HG03097 (cell line): ENCODE measurements at regions not wholly inside any gene's neighbourhood (a gene's known extent, or its start where the extent isn't known, plus 50 kb on each side); places are given as distances from the start of the nearest gene placed in this dataset.
"Not testable (repeated sequence)": the region's sequence is repeated elsewhere in the genome, so short reads cannot be mapped to it uniquely, and the experiment has no call there.

Experiments used
- ATAC-seq: cut with Tn5 transposase; IDR thresholded peaks from one replicate; pipeline ENCODE4 v1.9.1; 2021; ENCODE audit not compliant: unreplicated experiment, low FRiP score

DNA sequence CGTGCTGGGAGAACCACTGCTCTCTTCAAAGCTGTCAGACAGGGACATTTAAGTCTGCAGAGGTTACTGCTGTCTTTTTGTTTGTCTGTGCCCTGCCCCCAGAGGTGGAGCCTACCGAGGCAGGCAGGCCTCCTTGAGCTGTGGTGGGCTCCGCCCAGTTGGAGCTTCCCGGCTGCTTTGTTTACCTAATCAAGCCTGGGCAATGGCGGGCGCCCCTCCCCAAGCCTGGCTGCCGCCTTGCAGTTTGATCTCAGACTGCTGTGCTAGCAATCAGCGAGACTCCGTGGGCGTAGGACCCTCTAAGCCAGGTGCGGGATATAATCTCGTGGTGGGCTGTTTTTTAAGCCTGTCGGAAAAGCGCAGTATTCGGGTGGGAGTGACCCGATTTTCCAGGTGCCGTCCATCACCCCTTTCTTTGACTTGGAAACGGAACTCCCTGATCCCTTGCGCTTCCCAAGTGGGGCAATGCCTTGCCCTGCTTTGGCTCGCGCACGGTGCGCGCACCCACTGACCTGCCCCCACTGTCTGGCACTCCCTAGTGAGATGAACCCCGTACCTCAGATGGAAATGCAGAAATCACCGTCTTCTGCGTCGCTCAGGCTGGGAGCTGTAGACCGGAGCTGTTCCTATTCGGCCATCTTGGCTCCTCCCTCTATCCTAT is 617.0 kb downstream of the ADCYAP1 start:
- ATAC-seq: not testable (repeated sequence)

DNA sequence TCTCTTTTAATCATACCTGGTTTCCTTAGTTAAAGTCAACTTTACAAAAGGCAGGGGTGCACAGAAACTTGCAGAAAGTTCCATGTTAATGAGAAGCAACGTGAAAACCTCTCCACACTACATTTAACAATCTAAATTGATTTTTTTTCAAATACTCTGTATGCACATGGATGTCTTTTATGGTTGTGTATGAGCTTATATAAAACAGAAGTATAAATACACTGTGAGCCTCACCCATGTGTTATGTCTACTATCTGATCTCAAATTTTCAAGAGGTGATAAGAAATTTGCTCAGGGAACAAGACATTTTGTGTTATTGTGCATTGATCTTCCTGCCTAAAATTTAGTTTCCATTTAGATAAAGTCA is 617.6 kb downstream of the ADCYAP1 start:
- ATAC-seq: no peak

DNA sequence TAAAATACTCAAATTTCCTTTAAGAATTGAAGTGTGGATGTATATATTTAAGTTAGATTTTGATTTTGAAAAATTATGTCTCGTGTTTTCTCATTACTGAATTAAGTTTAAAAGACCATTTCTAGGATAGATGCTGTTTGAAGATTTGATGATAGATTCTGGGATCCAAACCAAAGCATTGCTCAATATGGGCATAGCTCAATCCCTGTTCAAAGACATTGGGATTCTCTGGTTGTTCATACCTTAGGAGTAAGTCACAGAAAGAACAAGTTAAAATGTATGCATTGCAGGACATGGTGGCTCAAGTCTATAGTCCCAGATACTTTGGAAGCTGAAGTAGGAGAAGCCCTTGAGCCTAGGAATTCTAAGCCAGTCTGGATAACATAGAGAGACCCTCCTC is 622.3 kb downstream of the ADCYAP1 start:
- no peak for ATAC-seq

DNA sequence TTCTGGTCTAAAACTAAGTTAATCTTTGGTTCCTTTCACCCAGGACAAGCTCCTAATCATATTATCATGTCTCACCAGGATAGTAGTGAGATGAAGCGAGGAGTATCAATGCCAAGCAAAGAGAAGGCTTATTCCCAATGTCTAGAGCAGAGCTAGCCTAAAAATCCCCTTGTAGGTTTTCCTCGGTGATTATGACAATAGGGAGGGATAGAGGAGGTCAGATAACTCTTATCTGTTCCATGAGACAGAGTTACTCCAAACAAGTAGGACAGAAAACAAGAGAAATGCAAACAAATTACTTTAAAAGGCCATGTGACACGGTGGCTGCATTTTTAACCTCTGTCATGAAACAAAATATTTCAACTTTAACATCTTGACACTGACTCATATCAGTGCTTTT is 623.1 kb downstream of the ADCYAP1 start:
- ATAC-seq: no peak

DNA sequence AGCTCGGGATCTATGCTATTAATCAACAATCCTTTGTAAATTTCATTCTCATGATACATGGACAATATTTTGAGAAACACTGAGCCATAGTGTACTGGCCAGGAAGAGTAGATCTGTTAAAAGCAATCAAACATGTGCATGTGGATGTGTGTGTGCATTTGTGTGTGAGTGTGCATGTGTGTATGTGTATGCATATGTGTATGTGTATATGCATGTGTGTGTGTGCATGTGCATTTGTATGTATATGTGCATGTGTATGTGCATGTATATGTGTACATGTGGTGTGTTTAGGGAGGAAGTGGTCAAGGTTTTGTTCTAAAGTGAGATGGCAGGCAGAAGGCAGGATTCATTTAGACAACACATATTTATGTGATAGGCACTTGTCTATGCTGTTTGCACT is 623.8 kb downstream of the ADCYAP1 start:
- ATAC-seq: no peak

DNA sequence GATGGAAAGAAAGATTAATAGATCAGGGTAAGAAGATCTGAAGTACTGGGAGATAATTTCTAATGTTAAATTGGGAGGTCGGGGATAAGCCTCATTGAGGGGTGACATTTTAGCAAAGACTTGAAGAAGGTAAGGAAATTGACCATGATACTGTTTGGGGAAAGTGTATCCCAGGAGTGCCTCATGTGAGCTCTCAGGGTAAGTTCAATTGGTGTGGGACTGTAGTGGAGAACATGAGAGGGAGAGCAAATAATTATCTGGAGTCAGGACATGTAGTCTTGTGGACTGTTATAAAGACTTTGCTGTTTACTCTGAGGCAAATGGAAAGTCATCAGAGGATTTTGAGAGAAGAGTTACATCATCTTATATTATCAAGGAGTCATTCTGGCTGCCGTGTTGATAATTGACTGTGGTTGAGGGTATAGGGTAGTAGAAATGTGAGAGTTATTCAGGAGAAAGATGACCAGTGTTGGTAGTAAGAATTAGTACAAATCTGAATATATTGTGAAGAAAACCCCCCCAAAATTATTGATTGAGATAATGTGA is 624.4 kb downstream of the ADCYAP1 start:
- ATAC-seq: no peak

DNA sequence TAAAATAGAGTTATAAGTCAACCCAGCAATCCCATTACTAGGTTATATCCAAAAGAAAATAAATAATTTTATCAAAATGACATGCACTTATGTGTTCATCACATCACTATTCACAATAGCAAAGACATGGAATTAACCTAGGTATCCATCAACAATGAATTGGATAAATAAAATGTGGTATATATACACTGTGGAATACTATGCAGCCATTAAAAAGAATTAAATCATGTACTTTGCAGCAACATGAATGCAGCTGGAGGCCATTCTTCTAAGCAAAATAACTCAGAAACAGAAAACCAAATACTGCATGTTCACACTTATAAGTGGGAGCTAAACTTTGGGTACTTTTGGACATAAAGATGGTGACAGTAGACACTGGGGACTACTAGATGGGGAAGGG is 626.0 kb downstream of the ADCYAP1 start:
- no peak for ATAC-seq

DNA sequence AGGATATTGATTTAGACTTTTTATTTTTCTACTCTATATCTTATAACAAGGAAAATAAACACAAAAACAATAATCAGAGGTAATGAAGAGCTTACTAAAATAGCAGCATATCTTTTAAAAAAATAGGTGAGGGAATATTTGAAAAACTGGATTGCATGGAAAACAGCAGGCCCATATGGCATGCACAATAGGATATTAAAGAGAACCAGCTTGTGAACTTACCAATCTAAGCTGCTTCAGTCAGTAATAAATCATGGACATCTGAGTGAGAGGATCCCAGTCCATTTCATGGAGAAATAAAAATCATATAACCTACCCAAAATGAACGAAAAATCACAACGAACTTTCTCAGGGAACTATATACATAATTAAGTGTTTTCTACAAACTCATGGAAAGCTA is 634.6 kb downstream of the ADCYAP1 start:
- no peak for ATAC-seq

DNA sequence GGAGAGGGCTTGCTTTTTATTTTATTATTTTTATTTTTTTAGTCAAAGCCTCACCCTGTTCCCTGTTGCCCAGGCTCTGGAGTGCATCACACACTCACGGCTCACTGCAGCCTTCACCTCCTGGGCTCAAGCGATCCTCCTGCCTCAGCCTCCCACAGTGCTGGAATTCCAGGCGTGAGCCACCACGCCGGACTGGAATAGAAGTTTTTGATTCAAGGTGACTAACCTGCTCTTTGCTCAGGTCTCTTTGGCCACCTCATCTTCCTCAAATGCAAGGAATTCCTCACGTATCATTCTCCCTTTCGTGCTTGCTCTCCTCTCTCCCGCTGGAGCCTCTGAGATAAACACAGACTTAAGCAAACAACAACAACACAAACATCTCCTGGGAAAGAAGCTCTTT is 636.8 kb downstream of the ADCYAP1 start:
- ATAC-seq: no peak

DNA sequence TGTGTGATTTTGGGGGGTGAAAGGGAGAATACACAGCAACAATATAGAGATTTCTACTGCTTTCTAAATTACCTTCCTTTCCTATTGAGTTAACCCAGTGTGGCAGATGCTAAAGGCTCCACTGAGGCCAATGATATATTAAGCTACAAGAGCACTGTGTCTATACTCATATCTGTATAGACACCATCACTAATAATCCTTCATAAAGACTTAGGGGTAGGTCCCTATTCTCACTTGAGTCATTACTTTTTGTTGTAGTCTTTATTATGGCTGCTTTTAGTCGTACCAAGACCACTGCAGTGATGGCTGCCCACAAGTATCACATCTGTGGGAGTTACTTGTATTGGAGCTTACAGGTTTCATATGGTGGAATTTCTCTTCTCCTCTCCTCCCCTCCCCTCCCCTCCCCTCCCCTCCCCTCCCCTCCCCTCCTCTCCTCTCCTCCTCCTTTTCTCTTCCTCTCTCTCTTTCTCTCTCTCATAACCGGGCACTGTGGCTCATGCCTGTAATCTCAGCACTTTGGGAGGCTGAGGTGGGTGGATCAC is 637.6 kb downstream of the ADCYAP1 start:
- no peak for ATAC-seq

DNA sequence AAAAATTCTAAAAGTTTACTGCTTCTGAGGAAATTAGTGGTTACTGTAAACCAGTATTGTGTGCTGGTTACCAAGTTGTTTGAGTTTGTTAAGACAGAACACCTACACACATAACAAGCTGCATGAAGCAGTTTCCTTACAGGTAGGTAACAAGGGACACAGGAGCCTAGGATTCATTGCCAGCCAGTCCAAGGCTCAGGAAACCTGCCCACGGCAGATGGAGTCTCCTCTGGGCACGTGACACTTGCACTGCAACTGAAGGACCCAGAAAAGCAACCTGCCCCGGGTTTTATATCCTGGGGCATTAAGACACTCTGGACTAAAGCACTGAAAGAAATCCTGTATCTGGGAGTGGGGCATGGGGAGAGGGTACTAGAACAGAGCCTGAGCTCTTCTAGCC is 639.3 kb downstream of the ADCYAP1 start:
- ATAC-seq: no peak

DNA sequence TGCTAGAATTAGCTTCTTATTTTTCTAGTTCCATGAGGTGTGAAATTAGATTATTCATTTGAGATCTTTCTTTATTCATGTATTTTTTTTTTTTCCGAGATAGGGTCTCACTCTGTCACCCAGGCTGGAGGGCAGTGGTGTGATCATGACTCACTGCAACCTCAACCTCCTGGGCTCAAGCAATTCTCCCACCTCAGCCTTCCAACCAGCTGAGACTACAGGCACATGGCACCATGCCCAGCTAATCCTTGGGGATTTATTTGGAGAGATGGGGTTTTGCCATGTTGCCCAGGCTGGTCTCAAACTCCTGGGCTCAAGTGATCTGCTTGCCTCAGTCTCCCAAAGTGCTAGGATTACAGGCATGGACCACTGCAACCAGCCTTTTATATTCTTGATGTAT is 653.0 kb downstream of the ADCYAP1 start:
- not testable (repeated sequence) for ATAC-seq

DNA sequence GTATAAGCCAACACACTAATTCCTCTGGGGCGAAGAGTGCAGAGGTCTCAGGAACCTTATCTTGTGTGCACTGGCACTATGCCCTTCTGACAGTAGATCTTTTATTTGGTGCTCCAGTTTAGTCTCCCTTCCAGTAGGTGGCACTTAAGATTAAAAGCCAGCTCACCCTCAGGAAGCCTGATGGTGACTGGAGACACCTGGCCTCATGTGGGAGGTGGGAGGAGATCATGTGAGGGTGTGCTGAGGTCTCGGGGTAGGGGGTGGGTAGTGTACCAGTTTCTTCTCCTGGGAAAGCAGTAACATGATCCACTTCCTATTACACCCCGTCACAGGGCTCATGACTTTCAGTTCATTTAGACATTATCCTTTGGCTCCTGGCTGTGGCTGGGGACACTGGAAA is 654.9 kb downstream of the ADCYAP1 start:
- ATAC-seq: no peak

DNA sequence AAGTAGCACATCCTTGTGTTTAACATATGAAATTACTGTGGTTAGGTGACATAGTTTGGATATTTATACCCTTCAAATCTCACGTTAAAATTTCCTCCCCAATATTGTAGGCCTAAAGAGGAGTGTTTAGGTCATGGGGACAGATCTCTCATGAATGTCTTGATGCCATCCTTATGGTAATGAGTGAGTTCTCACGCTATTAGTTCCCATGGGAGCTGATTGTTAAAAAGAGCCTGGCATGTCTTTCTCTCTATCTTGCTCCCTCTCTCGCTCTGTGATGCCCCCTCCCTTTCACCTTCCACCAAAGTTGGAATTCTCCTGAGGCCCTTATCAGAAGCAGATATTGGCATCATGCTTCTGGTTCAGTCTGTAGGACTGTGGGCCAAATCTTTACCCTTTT is 660.1 kb downstream of the ADCYAP1 start:
- ATAC-seq: no peak

DNA sequence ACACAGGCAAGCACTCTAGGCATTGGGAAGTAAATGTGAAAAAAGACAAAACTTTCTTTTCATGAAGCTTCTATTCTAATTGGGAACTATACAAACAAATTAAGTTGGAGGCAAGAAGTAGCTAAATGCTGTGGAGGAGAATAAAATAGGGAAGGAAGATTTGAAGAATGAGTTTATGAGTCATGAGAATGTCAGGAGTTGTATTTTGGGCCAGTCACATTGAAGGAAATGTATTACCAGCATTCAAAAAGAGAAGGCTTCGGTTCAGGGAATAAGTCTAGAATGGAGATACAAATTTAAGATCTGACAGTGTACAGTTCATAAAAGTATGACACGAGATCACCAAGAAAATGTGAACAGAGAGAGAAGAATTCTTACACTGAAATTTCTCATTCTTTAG is 666.5 kb downstream of the ADCYAP1 start:
- no peak for ATAC-seq

DNA sequence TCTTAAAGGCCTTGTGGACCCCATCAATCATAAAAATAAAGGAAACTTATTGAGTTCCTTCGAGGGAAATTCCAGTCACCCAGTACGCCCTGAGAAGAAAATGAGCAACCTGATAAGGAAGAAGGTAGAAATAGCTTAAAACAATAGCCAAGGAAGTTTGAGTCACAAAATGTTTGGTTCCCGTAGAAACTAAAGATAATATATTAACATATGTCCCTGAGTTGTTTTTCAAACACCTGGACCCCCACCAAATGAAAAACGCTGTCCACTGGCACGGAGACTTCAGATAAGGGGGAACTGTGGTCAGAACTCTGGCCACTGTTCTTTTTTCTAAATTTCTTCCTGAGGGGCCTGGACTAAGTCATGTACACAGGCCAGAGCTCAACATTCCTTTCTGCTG is 669.1 kb downstream of the ADCYAP1 start:
- no peak for ATAC-seq

DNA sequence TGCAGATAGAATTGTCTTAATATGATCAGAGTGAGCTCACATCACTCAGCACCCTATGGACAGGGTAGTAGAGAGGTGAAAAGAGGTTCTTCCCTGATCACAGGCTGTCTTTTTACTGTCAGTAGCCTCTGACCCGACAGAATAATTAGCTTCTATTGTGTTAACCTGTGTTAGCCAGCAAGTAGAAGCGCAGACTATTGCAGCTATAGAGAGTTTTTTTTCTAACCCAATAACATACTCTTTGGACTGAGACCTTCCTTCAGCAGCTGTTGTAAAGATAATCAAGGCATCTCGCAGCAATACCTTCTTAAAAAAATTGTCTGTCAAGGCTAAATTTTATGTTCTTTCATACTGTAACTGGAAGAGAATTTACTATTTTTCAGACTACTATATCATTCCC is 670.4 kb downstream of the ADCYAP1 start:
- no peak for ATAC-seq

DNA sequence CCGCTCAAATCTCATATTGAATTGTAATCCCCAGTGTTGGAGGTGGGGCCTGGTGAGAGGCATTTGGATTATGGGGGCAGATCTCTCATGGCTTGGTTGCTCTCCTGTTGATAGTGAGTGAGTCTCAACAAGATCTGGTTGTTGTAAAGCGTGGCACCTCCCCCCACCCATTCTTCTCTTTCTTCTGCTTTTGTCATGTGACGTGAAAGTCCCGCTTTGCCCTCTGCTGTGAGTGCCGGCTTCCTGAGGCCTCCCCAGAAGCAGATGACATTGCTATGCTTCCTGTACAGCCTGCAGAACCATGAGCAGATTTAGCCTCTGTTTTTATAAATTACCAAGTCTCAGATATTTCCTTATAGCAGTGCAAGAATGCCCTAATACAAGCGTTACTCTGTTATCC is 673.8 kb downstream of the ADCYAP1 start:
- ATAC-seq: no peak

DNA sequence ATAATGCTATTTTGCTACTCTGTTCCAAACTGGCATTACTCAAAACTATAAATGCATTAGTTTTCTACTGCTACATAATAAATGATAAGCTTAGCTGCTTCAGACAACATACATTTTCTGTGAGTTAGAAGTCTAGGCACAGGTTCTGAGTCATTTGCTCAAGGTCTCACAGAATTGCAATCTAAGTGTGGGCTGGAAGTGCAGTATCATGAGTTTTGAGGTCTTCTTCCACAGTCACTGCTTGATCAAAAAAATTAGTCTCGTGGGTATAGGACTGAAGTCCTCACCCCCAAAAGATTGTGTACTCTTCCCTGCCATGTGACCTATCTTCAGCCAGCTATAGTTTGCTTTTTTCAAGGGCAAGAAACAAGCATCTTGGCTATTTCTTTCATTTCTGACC is 676.9 kb downstream of the ADCYAP1 start:
- no peak for ATAC-seq

DNA sequence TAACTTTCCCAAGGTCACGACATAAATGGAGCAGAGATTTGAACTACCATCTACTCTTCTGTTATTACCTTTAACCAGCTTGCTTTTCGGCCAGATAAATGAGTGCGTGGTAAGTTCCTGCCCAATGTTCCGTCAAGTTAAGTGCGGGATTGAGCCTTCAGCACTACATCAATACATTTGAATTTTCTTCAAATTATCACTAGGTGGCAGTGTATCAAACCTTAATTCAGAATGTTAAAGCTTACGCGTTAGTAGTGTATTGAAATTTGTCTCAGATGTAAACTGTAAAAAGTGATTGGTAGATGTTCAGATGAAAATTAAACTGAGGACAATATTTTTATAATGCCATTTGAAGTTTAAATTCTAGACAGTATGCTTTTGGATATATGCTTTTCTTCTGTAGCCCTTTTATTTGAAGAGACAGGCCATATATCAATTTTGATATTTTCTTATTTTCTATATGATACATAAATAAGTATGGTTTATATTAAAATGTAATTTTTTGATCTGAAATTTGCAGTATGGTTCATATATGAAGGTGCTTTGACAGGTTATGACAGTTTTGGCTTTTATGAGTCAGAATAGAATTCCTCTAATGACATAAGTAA is 681.3 kb downstream of the ADCYAP1 start:
- ATAC-seq: no peak

DNA sequence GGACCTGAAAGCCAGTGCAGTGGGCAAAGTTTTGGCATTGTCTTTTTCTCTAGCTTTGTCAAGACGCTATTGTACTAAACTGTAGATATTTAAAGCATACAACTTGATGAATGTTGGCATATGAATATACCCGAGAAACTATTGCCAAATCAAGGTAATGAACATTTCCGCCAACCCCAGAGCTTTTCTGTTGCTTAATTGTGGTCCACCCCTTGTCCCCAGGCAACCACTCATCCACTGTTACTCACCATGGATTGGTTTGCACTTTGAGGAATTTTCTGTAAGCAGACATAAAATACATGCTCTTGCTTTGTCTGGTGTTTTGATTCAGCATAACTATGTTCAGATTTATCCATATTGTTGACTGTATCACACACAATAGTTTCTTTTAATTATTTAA is 688.4 kb downstream of the ADCYAP1 start:
- no peak for ATAC-seq

DNA sequence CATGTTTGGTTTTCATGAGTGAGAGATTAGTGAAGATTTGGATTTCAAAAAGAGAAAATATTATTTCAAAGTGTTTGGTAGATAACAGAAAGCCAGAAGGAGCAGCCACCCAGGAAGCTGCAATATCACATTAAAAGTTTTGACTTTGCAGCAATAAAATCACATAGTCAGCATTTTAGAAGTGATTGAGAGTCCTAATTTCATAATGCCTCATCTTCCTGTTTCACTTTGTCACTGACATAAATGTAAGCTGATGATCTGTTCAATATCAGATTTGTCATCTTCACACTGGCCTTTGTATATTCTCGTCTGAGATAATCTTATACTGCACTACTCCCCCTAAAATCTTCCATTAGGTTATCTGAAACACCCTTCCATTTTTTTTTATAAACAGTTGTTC is 690.5 kb downstream of the ADCYAP1 start:
- no peak for ATAC-seq
